GM13976 (cell line): ENCODE measurements at regions not wholly inside any gene's neighbourhood (a gene's known extent, or its start where the extent isn't known, plus 50 kb on each side); places are given as distances from the start of the nearest gene placed in this dataset.

Source experiments
- DNase-seq: peaks from one replicate; pipeline ENCODE4 v3.0.0; 2012; ENCODE audit warnings: low spot score
- in situ Hi-C: fragments of 300-500 bp; cut with MboI; formaldehyde crosslinking; loops from one replicate; pipeline ENCODE4 v1.12.0; 2022; ENCODE audit warnings: low sequenced_read_pairs, mixed read lengths, inconsistent platforms; ENCODE audit not compliant: unreplicated experiment
- TF ChIP-seq, protein P1 (sequence below): IDR thresholded peaks from 2 replicates; pipeline ENCODE4 v1.5.1; 2012; ENCODE audit warnings: borderline replicate concordance, mild to moderate bottlenecking; ENCODE audit not compliant: insufficient read depth; ENCODE audit errors: extremely low read depth, missing control alignments, control extremely low read depth

DNA sequence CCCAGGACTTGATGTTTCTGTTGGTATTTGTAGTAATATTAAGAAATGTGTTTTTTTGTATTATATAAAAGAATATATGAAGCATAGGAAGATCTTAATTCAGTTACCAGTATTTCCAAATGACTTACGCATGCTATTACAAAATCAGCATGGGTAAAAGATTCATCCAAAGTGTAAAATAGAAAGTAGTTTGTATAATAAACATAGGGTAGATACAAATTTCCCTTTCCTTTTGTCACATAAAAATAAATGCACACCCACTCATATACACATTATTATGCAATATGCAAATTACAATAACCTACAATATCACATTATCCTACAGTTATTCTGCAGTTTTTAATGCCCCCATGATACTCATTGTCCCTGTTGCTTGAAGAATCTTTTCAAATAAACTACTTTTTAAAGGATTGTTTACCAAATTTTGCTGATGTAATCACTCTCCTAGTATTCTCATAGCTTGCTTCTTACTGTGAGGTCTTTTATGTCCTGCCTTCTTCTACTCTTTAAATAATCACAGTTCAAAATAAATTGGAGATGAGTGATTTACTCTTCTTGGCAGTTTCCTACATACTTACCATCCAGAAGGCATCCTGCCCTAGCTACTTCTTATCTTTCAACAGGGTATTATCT is 244.0 kb downstream of the CASP12 start:
- TF ChIP-seq, protein P1, sequence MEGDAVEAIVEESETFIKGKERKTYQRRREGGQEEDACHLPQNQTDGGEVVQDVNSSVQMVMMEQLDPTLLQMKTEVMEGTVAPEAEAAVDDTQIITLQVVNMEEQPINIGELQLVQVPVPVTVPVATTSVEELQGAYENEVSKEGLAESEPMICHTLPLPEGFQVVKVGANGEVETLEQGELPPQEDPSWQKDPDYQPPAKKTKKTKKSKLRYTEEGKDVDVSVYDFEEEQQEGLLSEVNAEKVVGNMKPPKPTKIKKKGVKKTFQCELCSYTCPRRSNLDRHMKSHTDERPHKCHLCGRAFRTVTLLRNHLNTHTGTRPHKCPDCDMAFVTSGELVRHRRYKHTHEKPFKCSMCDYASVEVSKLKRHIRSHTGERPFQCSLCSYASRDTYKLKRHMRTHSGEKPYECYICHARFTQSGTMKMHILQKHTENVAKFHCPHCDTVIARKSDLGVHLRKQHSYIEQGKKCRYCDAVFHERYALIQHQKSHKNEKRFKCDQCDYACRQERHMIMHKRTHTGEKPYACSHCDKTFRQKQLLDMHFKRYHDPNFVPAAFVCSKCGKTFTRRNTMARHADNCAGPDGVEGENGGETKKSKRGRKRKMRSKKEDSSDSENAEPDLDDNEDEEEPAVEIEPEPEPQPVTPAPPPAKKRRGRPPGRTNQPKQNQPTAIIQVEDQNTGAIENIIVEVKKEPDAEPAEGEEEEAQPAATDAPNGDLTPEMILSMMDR: no peak
- in situ Hi-C loops: no loop called here
- DNase-seq: no peak

DNA sequence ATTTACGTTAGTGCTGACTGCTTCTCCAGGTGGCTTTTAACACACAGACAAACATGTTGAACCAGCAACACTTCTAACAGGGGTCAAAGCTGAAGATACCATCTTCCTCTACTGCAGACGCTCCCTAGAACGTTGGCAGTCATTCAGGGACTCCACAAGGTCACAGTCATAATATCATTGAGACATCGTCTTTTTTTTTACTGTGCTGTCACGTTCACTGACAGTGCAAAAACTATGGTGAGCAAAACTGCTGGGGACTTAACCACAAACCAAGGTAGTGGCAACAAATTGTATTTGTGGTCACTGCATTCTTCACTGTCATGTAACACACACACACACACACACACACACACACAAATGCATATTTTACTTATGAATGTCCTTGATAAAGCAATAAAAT is 244.9 kb downstream of the CASP12 start:
- TF ChIP-seq, protein P1: no peak
- no peak for DNase-seq
- in situ Hi-C loops: no loop called here

DNA sequence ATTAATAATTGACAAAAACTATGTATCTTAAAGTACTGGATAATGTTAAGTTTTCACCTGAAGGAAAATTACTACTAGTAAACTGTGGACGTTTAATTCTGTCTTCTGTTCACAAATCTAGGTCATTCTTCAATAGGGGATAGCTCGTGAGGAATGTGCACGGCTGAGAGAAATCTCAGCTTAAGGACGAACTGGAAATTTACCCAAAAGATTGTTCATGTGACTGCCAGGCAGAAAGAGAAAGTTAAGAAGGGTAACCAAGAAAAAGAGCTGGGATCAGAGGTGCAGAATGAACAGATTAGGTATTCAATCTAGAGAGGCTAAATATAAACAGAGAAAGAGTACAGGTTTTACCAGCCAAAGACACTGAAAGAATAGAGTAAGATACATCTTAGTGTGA is 245.3 kb downstream of the CASP12 start:
- in situ Hi-C loops: no loop called here
- TF ChIP-seq, protein P1: no peak

DNA sequence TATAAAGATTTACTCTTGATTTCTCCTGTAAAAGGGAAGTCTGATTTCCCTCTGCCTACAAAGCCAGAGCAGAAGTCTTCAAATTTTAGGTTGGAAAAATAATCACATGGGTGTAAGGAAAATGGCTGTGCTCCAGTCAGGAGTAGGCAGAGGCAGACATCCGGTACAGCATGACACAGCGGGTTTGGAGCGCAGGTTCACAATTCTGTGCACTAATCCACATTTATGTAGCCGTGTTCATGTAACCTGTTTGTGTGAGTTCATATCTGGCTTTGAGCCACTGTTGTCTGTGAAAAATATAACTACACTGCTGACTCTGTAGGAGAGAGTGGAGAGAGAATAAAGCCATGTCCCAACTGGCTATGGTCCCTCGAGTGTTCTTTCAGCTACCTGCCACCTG is 248.0 kb downstream of the CASP12 start:
- in situ Hi-C loops: no loop called here
- TF ChIP-seq, protein P1: no peak
- no peak for DNase-seq

More for the DNA sequence above, 245.3 kb downstream of the CASP12 start:
- no peak for DNase-seq

DNA sequence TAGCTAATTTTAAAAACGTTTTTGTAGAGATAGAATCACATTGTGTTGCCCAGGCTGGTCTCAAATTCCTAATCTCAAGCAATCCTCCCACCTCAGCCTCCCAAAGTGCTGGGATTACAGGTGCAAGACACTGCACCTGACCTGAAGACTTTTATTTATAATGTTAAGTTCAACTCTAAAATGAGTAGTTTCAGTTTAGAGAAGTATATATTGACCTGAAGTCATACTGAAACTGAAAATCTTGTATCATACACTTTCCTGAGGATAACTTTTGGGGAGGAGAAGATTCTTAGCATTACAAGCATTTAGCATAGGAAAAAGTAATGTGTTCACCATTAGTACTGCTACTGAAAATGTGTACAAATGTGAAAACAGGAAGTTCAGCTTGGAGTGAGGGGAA is 249.3 kb downstream of the CASP12 start:
- in situ Hi-C loops: no loop called here
- TF ChIP-seq, protein P1: no peak
- no peak for DNase-seq

DNA sequence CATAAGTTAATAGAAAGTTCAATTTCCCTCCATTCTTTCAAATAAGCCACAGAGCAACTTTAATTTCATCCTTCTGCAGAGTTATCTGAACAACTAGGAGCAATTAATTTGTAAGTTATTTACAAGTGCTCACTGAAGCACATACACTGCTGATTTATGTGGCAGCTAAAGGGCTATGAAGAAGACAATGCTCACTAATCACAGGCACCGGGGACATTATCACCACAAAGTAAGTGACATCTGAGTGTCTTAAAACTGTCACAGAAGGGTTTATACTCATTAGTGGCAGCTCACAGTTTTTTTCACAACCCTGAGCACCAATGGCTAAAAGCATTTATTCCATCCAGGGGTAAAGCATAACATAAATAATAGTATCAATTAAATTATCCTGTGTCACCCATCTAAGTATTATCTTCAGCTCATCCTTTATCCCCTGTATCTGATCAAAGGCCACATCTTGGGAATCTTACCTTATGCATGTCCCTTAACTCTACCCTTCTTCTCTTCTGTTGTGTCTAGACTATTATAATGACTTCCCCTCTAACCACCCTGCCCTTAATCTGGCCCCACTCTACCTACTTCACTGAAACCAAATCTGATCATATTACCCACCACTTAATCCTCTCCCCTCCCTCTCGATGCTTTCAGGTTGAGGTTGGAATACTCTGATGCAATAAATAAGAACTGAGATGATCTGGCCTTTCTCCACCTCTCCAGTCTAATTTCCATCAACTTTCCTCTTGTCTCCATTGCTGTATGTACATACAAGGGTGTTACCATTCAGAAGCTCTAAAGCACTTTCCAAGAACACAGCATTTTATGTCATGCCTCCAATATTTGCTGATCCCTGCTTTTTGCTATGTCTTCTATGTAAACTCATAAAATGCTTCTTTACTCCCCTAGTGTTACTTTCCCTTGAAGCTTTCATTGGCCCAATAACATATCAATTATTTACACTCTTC is 252.7 kb downstream of the CASP12 start:
- TF ChIP-seq, protein P1: no peak
- DNase-seq: no peak
- in situ Hi-C loops: no loop called here
